ENCODE measurements at regions not wholly inside any gene's neighbourhood (a gene's known extent, or its start where the extent isn't known, plus 50 kb on each side); places are given as distances from the start of the nearest gene placed in this dataset.

- POLR2A ChIA-PET = no interaction called here
- CTCF ChIA-PET = no interaction called here
- ATAC-seq (no peak), DNase-seq (ENCODE audit: low read depth in 1 of 2, low spot score in 1 of 2) (no peak), FAIRE-seq (no peak)
- no peak for TF ChIP-seq HDAC2 (IDR thresholded peaks at IDR 0.05)
- TF ChIP-seq EHMT2 (IDR thresholded peaks at IDR 0.05; ENCODE audit: low read depth) = no peak
- no peak for TF ChIP-seq CHD2 (IDR thresholded peaks at IDR 0.05; ENCODE audit: low read length, partially characterized antibody)
- TF ChIP-seq KDM5A (IDR thresholded peaks at IDR 0.05) = no peak
- no peak for TF ChIP-seq PHF8 (IDR thresholded peaks at IDR 0.05; ENCODE audit: borderline replicate concordance, low read depth)
- no peak for TF ChIP-seq FOSL2 (IDR thresholded peaks at IDR 0.05)
- no peak for TF ChIP-seq FOSL2 (CRISPR knock-in tag; IDR thresholded peaks at IDR 0.05)
- TF ChIP-seq MAFK (IDR thresholded peaks at IDR 0.05; ENCODE audit: partially characterized antibody) = no peak
- no peak for TF ChIP-seq NR3C1 (IDR thresholded peaks at IDR 0.05)
- Histone ChIP-seq H3K27ac (no peak overlapping the region), H3K4me1 (no peaks in the 10 kb centered on the region), H3K4me3 (no peak overlapping the region), H3K4me2 (no peak overlapping the region), H3K9me3 (no peaks in the 10 kb centered on the region)
- WGBS (ENCODE audit: missing lambda C conversion rate) = 4% methylated on average over 3 of the region's 3 CpGs
These were observed 395.4 kb upstream of the SUCLG2 start for GRCh38 chr3:68049776-68050175.

- WGBS (ENCODE audit: missing lambda C conversion rate) = 22% methylated on average over 3 of the region's 3 CpGs
- H3K9me3 ChIP-seq = no peaks in the 10 kb centered on the region
- no peak overlapping the region for H3K4me3 ChIP-seq
- DNase-seq (ENCODE audit: low read depth in 1 of 2, low spot score in 1 of 2) (no peak), ATAC-seq (no peak), FAIRE-seq (no peak)
- H3K4me1 ChIP-seq = no peaks in the 10 kb centered on the region
- H3K4me2 ChIP-seq = no peak overlapping the region
- TF ChIP-seq ATOH8 (CRISPR knock-in tag; IDR thresholded peaks at IDR 0.05; ENCODE audit: low read depth) (no peak), PBX3 (IDR thresholded peaks at IDR 0.05) (no peak), REST (IDR thresholded peaks at IDR 0.05) (no peak), NPAS2 (CRISPR knock-in tag; IDR thresholded peaks at IDR 0.05; ENCODE audit: borderline replicate concordance) (no peak), CBX2 (IDR thresholded peaks at IDR 0.05; ENCODE audit: borderline replicate concordance, low read depth) (no peak), ELK1 (IDR thresholded peaks at IDR 0.05; ENCODE audit: low read depth, low read length) (no peak), GATA3 (IDR thresholded peaks at IDR 0.05; ENCODE audit: borderline replicate concordance) (no peak), CHD4 (IDR thresholded peaks at IDR 0.05; ENCODE audit: borderline replicate concordance) (no peak), EHF (CRISPR knock-in tag; IDR thresholded peaks at IDR 0.05) (no peak), NFE2L2 (conservative IDR thresholded peaks at IDR 0.05; ENCODE audit: low read length) (no peak)
- H3K27ac ChIP-seq = no peak overlapping the region
- ChIA-PET POLR2A (no interaction called here), CTCF (interaction anchor here (0.6 kb wide), 1 partner anchor 135 kb away, joined by 3 read pairs; no protein-coding TSS in a partner anchor)
These were observed 391.6 kb upstream of the SUCLG2 start for GRCh38 chr3:68045976-68046375.

GRCh38 chr3:68033867-68034266, 379.5 kb upstream of the SUCLG2 start:
- H3K27ac ChIP-seq = no peak overlapping the region
- ChIA-PET POLR2A (no interaction called here), CTCF (no interaction called here)
- whole genome bisulfite sequencing (ENCODE audit: missing lambda C conversion rate) = 0% methylated on average over 2 of the region's 2 CpGs
- FAIRE-seq = no peak
- H3K4me3 ChIP-seq = no peak overlapping the region
- DNase-seq (ENCODE audit: low read depth in 1 of 2, low spot score in 1 of 2) = no peak
- no peaks in the 10 kb centered on the region for H3K4me1 ChIP-seq
- ATAC-seq = no peak
- H3K9me3 ChIP-seq = no peaks in the 10 kb centered on the region
- no peak overlapping the region for H3K4me2 ChIP-seq
- TF ChIP-seq CHD2 (IDR thresholded peaks at IDR 0.05; ENCODE audit: low read length, partially characterized antibody) (no peak), ATOH8 (CRISPR knock-in tag; IDR thresholded peaks at IDR 0.05; ENCODE audit: low read depth) (no peak), POLR2A (IDR thresholded peaks at IDR 0.05; ENCODE audit: low read length) (no peak), HOXB5 (CRISPR knock-in tag; IDR thresholded peaks at IDR 0.05) (no peak), HOXA7 (CRISPR knock-in tag; IDR thresholded peaks at IDR 0.05) (no peak), FOSB (CRISPR knock-in tag; IDR thresholded peaks at IDR 0.05) (no peak), NFE2L2 (conservative IDR thresholded peaks at IDR 0.05; ENCODE audit: low read length) (no peak), POLR2AphosphoS2 (conservative IDR thresholded peaks at IDR 0.05; ENCODE audit: low read length) (no peak), EHF (CRISPR knock-in tag; IDR thresholded peaks at IDR 0.05) (no peak), SREBF2 (IDR thresholded peaks at IDR 0.05) (no peak), PBX3 (IDR thresholded peaks at IDR 0.05) (no peak), MAZ (IDR thresholded peaks at IDR 0.05; ENCODE audit: borderline replicate concordance, low read depth, low read length) (no peak), E2F6 (IDR thresholded peaks at IDR 0.05; ENCODE audit: borderline replicate concordance, low read depth) (no peak)

Measured in A549 (cell line).